ENCODE measurements at regions not wholly inside any gene's neighbourhood (a gene's known extent, or its start where the extent isn't known, plus 50 kb on each side); places are given as distances from the start of the nearest gene placed in this dataset.

DNA sequence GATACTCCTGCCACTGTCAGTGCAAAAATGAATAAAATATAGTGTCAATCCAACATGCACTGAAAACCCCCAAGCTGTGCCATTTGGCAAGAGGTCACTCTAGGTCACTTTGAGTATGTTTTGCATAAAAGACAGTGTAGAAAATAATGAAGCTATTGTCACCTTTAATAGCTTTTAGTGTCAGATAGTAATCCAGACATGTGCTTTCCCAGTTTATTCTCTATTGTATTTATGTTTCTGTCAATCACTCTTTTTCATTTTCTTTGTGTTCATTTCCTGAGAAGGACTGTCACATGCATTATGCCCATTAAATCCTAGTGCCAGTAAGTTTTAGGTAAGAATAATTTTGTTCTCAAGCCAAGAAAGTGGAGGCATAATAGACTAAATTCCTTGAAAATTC, 1073.9 kb upstream of the CDH2 start:
- DNase-seq (ENCODE audit: low spot score), result no peak

DNA sequence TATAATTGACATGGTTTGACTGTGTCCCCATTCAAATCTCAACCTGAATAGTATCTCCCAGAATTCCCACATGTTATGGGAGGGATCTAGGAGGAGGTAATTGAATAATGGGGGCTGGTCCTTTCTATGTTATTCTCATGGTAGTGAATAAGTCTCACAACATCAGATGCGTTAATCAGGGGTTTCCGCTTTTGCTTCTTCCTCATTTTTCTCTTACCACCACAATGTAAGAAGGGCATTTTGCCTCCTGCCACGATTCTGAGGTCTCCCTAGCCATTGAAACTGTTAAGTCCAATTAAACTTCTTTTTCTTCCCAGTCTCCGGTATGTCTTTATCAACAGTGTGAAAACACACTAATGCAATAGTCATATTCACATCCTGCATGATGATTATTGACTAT, 1073.3 kb upstream of the CDH2 start:
- no peak for DNase-seq (ENCODE audit: low spot score)

DNA sequence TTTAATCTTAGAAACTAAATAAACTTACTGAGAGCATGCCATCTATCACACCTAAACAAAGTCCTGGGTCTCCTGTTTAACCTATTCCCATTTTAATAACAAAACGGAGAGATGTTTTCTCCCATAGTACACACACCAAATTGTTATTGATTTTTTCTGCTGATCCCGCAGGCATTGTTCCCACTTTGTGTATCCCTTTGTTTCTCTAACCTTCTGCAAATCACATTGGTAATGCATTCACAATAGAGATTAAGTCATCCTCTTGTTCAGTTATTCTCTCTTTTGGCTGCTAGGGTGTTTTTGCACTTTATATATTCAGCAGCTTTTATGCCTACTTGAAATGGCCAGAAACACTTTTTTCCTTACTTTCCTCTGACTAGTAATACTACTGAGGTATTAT, 1071.9 kb upstream of the CDH2 start:
- no peak for DNase-seq (ENCODE audit: low spot score)

DNA sequence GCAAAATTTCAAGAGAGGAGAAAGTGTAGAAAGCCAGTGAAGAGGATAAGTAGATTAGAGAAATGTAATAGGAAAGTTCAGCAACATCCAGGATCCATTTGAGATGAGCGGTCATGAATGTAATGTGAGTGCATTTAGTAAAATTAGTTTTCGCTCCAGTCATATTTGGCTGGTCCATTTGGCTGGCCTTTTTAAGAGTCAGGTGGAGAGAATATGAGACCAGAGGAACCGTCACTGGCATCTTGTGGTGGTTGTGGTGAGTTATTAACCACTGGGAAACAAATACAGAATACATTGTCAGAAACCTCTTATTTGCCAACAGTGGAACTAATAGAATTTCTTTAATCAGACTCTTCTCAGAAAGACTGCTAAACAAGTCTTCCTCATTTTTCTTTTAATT, 1064.3 kb upstream of the CDH2 start:
- DNase-seq (ENCODE audit: low spot score), result no peak

DNA sequence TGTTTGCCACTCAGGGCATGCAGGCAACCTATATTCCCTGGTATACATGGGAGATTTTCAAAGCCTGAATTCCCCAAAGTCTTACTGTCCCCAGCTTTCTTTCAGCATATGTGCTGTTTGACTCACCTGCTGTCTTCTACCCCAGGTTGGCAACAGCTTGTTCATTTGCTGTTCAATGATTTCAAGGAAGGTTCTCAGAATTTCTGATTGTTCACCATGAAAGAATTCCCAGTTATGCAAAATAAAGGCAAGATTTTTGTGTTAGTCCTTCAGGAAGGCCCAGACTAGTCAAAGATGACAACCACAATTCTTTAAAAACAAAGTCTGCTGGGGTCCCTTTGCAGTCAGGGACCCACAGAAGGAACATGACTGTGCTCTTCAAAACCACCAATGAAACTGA, 1057.8 kb upstream of the CDH2 start:
- no peak for DNase-seq (ENCODE audit: low spot score)

DNA sequence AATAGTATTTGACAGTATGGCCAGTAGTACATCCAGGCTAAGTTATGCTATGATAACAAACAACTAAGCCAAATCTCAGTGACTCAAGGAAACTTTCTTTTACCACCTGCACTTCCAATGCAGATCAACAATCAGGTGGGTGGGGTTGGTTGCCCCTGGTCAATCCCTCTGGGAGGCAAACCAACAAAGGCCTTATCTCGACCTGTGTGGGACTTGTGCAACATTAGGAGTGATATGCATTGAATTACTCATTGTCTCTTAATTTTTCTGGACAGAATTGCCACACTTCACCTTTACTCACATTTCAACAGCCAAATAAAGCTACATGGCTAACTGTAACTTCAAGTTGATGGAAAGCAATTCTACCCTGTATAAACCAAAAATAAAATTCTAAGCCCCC, 1049.3 kb upstream of the CDH2 start:
- DNase-seq (ENCODE audit: low spot score), result peak; percentile 16

DNA sequence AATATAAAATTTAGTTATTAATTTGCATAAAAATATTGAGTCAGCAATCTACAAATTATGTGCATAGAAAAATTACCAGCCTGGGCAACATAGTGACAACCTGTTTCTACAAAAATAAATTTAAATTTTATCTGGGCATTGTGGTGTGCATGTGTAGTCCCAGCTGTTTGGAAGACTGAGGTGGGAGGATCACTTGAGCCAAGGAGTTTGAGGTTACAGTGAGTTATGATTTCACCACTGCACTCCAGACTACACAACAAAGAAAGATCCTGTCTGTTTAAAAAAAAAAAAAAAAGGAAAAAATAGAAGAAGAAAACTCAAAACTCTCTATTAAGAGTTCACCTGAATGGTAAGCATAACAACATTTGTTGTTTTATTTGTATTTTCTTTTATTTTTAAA, 1048.4 kb upstream of the CDH2 start:
- DNase-seq (ENCODE audit: low spot score), result no peak

DNA sequence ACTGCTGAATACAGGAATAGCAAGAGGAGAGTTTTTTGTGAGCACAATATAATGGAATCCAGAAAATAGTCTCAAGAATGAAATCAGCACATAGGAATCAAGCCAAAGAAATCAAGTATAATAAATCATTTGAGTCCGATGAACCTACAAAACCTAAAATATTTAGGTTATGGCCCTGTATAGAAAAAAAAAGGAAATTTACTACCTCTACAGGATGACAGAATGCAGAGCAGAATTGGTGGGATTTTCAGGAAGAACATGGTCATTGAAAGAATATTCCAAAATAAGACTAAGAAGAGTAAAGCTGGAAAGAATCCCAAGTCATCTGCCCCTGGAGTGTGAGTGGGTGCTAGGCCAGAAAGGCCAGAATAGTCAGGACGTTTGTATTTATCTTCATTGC, 1041.2 kb upstream of the CDH2 start:
- no peak for DNase-seq (ENCODE audit: low spot score)

DNA sequence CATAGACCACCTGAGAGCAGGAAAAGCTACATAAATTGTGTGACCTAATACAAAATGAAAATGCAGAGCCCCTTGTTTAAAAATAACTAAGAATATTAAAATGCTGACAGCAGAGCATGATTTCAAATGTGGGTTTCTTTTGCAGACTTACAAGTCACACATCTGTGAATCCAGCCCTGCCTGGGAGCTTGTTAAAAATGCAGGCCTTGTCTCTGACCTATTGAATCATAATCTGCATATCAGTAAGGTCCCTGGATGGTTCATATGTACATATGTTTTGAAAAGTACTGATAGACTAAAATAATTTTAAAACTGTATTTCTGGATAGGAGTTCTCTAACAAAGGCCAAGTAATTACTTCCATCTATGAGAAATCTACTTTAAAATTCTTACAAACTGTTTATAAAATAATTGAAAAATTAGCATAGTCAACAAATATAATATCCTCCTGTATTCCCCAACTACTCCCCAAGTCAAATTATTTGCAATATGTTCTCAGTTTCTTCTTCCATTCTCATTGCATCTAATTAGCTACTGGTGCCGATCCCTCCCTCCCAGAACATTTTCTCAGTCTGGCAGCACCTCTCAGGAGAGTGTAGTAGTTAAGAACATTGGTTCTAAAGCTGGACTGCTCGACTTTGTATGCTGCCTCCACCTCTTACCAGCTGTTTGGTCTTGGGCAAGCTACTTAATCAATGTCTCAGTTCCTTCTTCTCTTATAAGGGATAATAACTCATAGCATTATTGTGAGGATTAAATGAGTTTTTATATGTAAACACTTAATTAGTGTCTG, 1040.4 kb upstream of the CDH2 start:
- DNase-seq (ENCODE audit: low spot score), result no peak

DNA sequence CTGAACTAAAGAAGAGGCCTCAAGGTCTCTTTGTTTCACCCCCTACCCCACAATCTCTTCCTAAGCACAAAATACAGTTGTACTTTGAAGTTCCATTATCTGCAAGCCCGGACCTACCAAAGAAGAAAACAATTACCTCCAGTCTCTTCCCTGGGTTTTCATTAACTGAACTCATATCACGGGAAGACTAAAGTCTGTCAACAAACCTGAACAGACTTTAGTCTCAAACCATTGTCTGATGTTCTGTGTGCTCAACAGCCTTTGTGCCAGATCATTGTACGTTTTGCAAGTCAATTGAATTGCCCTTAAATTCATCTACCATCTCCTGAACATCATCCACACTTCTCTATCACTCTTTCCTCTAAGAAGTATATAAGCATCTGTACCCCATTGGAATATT, 1021.9 kb upstream of the CDH2 start:
- no peak for DNase-seq (ENCODE audit: low spot score)

DNA sequence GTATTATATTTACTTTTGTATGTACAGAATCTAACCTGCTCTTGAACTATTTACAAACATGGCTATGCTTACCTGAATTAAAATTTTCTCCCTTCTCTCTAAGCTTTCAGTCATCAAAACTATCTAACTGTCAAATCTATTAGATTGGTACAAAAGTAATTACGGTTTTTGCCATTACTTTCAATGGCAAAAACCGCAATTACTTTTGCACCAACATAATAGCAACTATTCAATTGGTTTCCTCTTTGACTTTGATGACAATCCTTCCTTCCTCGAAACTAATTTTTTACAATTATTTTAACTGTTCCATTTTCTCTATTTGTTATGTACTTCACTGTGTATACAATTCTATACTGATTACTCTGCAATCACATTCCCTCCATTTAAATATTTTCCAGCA, 1019.4 kb upstream of the CDH2 start:
- no peak for DNase-seq (ENCODE audit: low spot score)

DNA sequence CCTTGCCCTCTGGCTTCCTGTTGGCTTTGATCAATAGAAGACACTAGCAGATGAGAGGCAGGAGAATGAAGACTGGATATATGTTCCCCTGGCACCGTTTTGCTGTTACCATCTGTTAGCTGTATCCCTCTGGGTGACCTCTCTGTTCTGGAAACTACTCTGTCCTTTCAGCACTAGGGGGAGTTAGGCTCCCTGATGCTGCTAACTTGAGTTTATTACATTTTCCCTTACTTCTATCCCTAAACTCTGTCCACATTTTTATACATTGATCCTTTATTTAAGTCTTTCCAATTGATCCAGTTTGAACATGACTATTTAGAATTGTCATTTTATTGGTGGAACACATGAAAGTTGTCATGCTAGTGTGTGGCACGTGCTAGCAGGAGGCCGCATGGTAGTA, 1014.3 kb upstream of the CDH2 start:
- no peak for DNase-seq (ENCODE audit: low spot score)

DNA sequence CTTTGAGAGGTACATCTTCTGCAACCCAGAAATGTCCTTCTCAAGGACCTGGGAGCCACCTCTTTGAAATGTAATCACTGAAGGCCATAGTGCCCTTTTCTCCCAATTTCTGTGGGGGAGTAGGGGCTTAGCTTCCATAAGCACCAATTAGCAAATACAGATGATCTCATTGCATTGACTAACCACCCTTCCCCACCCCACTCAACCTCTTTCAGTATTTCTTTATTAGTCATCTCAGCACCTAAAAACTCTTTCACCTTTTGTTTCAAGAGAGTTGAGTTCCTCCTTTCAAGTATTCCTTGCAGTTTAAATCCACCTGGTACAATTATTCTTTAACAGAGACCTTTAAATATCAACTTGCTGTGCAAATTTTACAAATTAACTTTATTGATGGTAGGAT, 1011.8 kb upstream of the CDH2 start:
- no peak for DNase-seq (ENCODE audit: low spot score)

DNA sequence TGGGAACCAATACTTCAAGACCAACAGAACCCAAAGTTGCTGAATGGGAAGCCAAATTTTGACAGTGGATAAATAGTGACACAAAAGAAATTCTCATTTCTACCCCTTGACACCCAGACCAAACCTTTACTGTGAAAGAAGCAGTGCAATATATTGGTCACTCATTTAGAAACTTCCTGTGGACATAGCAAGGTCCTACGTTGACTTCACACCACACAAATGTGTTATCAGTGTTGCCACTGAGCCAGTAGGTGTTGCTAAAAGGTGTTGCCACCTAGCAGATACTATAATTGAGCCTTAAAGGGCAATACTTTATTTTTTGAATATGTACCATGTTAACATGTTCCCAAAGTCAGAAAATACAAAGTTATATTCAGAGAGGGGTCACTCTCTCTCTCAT, 1008.9 kb upstream of the CDH2 start:
- no peak for DNase-seq (ENCODE audit: low spot score)

DNA sequence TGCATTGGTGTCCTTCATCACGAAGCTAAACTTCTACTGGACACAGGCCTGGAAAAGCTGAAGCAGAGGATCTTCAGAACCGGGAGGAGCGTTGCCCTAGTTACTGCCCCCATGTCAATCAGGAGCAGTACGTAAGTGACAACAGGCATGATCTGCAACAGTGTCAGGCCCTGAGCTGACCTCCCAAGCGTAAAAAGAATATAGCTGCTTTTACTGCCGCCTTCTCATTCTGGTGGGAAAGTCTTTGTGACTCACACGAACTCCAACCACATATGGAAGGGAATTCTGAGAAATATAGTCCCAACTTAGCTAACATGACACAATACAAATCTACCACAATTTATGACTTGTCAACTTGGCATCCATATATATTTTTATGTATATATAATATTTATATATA, 1007.7 kb upstream of the CDH2 start:
- DNase-seq (ENCODE audit: low spot score), result no peak

DNA sequence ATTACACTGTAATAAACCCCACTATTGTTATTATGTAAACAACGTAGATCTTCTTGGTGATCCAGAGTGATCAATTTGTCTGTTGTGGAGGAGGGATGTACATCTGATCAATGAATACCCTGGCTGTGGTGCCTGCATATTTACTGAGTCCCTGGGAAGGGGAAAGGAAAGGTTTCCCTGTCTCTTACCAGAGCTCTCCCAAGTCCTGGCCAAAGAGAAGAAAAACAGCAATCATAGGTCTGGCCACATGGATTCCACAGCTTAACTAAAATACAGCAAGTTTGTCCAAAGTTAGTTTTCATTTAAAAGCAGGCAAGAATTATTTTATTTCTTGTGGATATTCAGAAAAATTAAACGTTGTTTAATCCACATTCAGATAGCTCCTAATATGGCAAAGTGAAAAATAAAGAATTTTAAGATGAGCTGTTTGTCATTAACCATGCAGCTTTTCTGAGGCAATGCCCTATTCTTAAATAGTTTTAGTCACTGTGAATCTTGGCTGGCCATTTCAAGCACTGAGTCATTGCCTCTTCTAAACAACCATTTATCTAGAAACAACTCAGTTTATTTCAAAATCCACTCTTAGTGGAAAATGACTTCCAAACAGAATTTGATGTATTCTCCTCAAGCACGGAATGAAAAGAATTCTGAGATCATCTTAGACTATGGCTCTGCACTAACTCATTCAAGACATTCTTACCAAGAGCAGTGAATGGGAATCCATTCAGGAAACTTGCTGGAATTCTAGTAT, 1004.4 kb upstream of the CDH2 start:
- peak; percentile 33 for DNase-seq (ENCODE audit: low spot score)

DNA sequence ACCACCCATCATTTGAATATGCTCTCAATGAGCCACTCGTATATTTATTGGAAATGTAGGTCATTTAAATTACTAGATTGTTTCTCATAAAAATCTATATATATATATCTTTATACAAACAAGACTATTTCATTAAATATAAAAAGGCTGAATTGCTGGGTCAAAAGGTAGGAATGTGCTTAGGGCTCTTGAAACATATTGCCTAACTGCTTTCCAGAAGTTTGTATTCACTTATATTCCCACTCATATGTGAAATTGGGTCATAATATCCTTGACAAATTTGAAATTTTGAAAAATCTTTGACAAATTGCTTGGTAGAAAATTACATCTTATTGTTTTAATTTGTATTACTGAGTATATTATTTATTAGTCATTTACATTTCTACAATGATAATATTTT, 999.8 kb upstream of the CDH2 start:
- DNase-seq (ENCODE audit: low spot score), result no peak

DNA sequence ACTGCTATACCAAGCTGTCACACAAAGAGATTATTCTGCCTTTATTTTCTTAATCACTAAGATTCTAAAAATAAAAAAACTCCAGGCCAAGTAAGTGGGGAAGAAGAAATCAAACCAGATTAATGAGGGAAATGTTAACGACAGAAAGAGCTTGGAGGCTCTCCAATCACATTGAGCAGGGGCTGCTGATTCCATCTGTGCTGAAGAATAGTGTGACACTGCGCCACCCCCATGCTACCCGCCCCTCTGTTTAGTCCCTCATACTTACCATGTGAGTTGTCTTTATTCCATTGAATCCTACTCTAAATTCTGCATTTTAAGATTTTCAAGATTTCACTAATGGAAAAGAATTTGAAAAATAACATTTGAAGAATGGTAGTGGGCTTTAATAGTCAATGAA, 998.0 kb upstream of the CDH2 start:
- DNase-seq (ENCODE audit: low spot score), result no peak

DNA sequence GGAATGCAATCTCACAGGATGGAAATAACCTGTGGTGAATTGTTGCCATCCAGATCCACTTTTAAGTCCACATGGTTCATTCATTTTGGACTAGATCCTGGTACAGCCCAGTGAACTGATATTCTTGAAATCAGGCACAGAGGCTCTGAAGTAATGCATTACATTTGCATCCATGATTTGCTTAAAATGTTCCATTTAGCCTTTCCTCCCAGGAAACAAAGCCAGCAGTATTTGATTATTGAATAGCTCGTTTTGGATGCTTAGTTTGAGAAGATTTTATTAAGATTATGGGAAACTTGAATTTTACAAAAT, 995.8 kb upstream of the CDH2 start:
- DNase-seq (ENCODE audit: low spot score), result no peak

DNA sequence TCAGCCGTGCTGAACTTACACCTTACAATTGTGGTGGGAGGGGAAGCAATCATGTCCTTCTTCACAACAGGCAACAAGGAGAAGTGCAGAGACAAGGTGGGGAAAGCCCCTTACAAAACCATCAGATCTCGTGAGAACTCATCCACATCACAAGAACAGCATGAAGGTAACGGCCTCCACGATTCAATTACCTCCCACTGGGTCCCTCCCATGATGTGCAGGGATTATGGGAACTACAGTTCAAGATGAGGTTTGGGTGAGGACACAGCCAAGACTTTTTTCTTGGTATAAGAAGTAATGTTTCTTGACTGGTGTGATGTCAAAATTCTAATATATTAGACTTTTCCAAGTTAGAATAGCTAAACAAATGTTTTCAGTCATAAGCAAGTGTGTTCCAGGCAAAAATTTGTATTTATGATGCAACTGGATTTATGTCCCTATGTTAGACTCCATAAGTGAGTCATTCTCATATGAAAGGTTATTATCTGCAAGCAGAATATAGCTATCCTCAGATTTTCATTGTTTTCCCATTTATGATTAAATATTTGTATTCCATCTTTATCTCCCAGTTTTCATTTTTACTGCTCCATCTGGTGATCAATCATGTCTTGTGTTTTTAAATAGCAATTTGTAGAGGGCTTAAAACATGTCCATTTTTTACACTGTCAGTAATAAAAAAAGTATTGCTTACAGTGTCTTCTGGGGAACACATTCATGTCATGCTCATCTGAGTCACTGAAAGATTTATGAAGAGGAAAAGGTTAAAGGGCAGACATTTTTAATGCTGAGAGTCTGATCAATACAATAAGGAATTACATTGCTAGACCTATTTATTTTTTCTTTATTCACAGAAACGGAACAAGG, 995.2 kb upstream of the CDH2 start:
- no peak for DNase-seq (ENCODE audit: low spot score)

DNA sequence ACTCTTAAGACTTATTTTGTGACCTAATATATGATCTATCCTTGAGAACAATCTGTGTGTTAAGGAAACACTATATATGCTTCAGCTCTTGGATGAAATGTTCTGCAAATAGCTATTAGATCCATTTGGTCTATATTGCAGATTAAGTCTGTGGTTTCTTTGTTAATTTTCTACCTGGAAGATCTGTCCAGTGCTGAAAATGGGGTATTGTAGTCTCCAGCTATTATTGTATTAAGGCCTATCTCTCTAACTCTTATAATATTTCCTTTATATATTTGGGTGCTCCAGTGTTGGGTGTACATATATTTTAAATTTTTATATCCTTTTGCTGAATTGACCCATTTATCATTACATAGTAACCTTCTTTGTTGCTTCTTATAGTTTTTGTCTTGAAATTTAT, 992.7 kb upstream of the CDH2 start:
- no peak for DNase-seq (ENCODE audit: low spot score)

DNA sequence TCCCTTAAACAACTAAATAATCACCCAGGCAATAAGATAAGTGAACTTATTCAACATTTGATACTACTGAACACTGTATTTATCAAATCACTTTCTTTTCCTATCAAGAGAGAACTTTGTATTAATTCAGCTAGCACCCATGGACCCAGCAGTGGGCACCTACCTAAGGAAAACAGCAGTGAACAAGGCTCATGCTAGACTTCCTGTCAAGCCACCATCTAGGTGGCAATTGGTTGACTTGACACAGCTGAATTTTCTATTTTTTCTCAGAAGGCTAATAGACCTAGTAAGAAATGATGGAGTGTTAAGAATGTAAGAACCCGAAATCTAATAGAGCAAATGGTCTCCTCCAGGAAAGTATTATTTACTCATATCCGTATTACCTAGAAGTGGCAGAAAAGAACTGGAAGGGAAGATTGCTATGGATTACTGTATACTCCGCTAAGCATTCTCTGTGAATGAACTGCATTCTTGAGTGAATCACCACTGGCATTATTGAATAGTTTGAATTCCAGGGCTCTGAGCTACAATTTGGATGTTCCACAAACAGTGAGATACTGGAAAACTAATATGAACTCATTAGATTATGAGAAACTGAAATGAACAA, 988.2 kb upstream of the CDH2 start:
- DNase-seq (ENCODE audit: low spot score), result no peak
